HG03196 (cell line): ENCODE measurements at regions not wholly inside any gene's neighbourhood (a gene's known extent, or its start where the extent isn't known, plus 50 kb on each side); places are given as distances from the start of the nearest gene placed in this dataset.
"Not testable (repeated sequence)": the region's sequence is repeated elsewhere in the genome, so short reads cannot be mapped to it uniquely, and the experiment has no call there.

Experiments
- ATAC-seq: cut with Tn5 transposase; IDR thresholded peaks from one replicate; pipeline ENCODE4 v1.9.1; 2021; ENCODE audit not compliant: unreplicated experiment

DNA sequence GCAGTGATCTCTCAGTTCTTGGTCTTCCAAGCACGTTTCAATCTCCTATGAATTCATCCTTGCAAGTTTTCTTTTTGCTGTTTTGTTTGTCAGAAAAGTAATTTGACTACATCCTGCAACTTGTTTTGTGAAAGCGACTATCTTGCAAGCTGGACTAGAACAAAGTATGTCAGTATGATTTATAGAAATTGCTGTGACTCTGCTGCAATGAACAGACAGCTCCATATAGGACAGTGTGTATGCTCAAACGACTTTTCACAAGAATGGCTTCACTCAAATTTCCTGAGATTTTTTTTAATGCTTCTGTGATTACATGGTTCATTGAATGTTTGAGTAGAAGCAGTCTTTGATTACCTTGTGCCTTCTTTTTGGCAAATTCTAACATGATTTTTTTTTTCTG lies 123.5 kb upstream of the TRHDE start:
- ATAC-seq, result no peak

DNA sequence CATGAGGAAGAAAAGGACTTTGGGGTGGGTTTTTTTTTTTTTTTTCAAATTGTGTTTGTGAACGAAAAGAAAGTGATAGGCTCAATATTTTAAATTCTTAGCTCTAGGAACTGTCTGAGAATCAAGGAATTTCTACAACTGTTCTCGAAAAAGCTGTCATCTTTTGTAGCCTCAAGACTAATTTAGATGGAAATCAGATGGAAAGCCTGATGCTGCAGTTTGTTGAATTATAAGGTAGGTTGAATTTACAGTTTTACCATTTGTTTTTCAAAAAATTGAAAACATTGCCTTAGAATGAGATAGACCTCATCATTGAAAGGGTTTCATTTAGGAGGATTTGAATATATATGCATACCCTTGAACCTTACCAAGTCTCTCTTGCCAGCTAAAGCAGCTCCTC lies 109.3 kb upstream of the TRHDE start:
- ATAC-seq, result no peak

DNA sequence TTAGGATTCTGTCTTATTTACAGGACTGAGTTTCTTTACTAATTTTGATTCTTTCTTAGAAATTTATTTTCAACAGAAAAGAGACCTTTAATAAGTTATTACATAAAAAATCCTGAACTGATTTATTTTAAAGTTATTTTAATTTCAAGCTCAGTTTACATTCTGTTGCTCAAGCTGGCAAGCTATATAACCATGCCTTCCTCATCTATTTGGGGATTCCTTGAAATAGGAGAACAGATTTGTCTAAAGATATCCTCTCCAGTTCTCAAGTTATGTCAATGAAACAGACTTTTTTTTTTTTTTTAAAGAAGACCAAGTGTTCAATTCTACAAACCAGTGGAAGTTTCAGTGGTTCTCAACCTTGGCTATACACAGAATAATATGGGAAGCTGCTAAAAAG lies 103.3 kb upstream of the TRHDE start:
- ATAC-seq, result no peak

GRCh38 chr12:72173974-72174373 lies 98.2 kb upstream of the TRHDE start:
- no peak for ATAC-seq

DNA sequence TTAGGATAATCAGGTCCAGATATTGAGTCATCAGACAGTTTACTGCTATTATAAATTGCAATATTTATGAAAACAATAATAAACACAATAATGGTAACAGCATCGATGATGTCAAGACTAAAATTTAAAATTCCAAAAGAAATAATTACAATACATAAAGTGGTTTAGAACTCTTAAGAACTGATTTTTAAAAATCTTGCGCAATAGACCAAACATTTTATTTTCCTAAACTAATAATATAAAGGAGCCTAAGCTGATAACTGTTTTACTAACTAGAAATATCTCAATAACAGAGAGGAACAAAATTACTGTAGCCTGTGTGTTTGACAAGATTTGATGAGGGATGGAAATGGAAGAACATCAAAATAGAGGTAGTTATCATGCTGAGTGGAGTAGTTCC lies 93.9 kb upstream of the TRHDE start:
- no peak for ATAC-seq

DNA sequence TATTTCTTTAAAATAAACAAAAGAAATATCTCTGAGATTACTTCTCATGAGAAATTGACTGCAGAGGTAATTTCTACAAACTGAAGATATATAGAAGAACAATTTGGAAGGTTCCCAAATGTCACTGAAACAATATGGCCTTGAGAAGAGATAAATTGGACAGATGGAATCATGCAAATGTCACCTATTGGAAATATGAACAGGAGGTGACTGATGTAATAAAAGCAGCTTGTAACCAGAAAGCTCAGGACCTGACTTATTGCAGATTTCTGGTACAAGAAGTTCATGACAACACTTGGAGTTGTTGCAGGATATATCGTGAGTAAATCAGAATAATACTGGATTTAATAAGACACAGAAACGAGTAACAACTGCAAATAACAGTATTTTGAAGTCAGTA lies 93.3 kb upstream of the TRHDE start:
- ATAC-seq, result no peak

DNA sequence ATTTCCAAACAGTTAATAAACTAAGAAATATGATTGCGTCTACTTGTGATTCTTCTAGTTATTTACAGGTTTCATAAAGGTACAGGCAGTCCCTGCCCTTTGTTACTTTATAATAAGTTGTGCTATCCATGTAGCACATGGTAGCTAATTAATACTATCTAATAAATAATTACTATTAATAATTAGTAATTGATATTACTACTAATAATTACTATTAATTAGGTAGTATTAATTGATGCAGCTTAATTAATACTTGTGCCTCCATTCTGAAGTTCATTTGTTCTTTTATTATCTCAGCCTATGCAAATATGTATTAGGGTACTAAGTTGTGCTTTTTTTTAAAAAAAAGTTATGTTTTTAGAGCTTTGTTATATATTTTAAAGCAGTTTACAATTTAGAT lies 92.3 kb upstream of the TRHDE start:
- ATAC-seq, result no peak

DNA sequence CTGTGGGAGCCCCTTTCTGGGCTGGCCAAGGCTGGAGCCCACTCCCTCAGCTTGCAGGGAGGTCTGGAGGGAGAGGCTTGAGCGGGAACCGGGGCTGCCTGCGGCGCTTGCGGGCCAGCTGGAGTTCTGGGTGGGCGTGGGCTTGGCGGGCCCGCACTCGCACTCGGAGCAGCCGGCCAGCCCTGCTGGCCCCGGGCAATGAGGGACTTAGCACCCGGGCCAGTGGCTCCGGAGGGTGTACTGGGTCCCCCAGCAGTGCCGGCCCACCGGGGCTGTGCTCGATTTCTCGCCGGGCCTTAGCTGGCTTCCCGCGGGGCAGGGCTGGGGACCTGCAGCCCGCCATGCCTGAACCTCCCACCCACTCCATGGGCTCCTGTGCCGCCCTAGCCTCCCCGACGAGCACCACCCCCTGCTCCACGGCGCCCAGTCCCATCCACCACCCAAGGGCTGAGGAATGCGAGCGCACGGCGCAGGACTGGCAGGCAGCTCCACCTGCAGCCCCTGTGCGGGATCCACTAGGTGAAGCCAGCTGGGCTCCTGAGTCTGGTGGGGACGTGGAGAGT lies 87.1 kb upstream of the TRHDE start:
- not testable (repeated sequence) for ATAC-seq

DNA sequence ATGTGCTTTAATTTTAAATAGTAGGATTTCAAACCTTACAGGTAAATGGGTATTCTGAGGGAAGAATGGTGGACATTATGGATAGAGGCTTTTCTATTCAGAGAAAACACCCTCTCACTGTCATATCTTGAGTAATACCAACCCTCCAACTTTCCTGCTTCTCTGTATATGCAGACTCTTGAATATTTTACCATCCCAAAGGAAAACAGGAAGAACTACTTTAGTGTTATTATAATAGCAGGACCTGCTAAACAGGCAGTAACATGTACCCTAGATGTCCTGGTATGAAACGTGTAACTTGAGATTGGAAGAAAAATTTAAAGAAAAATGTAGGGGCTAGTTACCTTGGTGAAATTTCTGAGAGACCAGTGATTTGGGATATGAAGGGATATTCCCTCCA lies 82.9 kb upstream of the TRHDE start:
- ATAC-seq, result no peak

DNA sequence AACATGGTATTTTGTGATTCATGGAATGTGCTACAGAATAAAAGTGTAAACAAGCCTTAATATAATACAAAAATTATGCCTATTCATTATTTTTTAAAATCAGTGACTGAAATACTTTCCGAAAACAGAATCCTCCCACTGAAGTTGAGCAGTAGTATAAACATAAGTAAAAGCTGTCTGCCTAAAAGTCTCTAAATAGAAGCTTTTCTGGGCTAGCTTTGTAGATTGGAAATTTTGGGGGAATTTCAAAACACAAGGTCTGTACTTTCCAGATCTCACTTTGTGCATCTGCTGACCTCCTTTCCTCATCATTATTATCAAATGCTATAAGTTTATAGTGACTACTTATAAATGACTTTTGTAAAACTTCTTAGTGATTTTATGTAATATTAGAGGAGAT lies 80.4 kb upstream of the TRHDE start:
- ATAC-seq, result no peak

DNA sequence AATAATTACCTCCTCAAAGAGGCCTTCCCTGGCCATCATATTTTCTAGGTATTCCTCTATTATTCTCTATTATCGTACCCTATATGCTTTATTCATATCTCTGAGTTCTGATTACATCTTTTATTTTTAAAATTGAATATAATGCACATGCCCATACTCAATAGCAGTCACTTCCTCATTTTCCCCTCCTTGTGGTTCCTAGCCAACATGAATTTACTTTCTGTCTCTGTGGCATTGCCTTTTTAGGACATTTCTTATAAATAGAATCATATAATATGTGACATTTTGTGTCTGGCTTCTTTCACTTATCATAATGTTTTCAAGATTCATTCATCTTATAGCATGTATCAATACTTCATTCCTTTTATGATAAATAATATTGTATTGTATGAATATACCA lies 74.4 kb upstream of the TRHDE start:
- ATAC-seq, result no peak

GRCh38 chr12:72201457-72201856 lies 70.7 kb upstream of the TRHDE start:
- no peak for ATAC-seq

DNA sequence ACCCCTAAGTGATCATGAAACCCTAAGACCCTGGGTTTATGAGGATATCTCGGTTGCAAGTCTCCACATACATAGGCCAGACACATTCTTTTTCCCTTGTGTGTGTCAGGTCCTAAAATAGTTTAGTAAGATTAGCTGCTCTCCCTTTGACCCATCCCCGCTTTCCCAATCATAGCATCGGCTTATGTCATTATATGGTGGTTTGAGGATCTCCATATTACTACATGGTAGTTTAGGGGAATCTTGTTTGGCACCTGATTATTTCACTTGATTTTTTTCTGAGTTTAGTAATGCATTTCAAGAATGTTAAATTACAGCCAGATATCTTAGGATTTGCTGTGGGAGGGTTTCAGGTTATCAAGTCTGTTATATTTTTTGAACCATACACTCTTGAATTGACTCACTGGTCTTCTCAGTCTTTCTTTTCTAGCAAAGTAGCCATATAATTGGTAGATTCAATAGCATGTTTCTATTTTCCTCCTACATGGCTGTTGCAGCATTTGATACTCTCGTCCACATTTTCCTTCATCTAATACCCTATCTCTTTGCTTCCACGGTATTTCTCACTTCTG lies 68.3 kb upstream of the TRHDE start:
- no peak for ATAC-seq

GRCh38 chr12:72207079-72207478 lies 65.1 kb upstream of the TRHDE start:
- ATAC-seq, result no peak

DNA sequence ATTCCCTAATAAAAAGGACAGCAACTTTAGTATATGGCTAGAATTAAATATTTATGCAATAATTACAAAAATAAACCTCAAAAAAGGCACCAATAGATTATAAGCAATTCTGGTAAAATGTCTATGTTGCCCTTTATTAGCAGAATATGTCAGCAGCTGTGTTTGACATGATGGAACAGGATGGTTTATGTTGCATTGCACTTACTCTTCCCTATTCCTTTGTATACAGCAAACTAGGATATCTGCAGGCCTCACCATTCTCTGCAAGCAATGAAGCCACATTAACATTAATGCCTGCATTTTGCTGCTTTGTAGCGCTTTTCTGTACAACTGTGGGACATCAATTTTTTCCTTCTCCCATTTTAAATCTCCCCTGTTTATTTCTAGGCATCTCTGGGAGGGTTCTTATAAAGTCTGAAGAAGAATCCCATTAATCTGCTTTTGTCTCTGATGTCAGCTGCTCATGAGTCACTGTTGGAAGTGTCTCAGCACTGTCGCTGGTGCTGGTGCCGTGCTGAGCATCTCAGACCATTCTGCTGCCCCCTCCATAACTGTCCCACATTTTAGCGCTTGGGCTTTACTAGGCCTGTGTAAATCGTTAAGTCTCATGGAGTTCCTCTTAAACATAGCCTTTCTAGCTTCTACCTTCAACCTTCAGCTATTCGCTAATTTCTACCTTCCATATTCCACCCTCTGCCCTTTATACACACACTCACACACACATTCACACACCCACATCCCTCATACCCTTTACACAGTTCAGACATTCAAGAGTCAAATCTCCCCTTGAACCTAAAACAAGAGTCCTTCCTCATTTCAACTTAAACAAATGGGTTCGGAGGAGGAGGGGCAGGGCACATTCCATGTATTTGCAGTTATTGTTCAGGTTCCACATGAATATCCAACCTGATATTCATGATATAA lies 64.4 kb upstream of the TRHDE start:
- ATAC-seq, result no peak

DNA sequence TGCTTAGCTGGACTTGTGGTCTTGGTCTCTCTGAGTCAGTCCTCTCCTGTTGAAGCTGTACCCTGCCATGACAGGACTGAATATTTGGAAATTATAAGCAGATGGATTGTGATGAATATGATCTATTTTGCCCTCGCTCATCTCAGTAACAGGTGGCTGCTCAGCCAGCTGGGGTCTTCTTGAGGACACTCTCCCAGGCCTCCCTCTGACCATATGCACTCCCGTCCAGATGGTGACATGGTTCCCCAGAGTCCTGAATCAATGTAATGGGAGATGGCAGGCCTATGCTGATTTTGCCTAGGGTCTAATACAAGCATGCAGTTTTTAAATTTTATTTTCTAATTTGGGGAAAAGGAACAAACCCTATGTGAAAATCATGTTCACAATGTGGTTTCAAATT lies 63.1 kb upstream of the TRHDE start:
- ATAC-seq, result no peak

- ATAC-seq, result no peak
Observed at GRCh38 chr12:72214163-72214562, 58.0 kb upstream of the TRHDE start.

GRCh38 chr12:72215287-72215686 lies 56.9 kb upstream of the TRHDE start:
- ATAC-seq, result not testable (repeated sequence)

DNA sequence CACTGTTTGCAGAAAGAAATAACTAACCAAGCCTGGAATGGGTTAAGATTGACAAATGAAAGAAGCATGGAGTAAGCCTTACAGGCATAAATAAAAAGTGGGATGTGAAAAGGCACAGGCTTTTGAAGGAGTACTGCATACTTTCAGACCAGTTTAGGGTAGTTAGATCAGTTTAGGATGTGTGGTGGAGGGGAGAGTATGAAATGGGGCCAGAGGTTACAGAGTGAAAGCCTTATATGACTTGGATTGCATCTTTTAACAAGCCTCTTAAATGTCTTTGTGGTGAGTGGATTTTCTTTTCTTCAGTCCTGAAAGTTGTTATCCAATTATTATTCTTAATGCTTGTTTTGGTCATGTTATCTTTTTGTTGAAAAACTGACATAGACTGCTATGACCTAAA lies 52.2 kb upstream of the TRHDE start:
- no peak for ATAC-seq
